Pancreas (tissue), 10 donors: ENCODE measurements at regions not wholly inside any gene's neighbourhood (a gene's known extent, or its start where the extent isn't known, plus 50 kb on each side); places are given as distances from the start of the nearest gene placed in this dataset.

Experiments used
- ATAC-seq, 4 donors: fragments of 200-7000 bp; cut with Tn5 transposase; one replicate each; pipeline versions ENCODE4 v1.8.0 to v1.9.1; 2020; ENCODE audit warnings: mild to moderate bottlenecking in 4 of 4, moderate library complexity in 4 of 4
- DNase-seq, 6 donors: peaks; one replicate each; pipeline ENCODE4 v3.0.0-alpha.2; 2020
- FAIRE-seq: peaks from 2 replicates; lab custom pipeline; 2012; peaks lifted over from hg19 to GRCh38; lab: Jason Lieb, UNC
- H3K27ac ChIP-seq, 4 donors: fragments of 200-600 bp; sonication (generic); 1 replicate in 3 of 4; 2 replicates in 1 of 4; pipeline versions ENCODE4 v1.5.0 to v1.8.0; 2020
- H3K27me3 ChIP-seq, 4 donors: fragments of 200-600 bp; one replicate each; pipeline ENCODE4 v1.8.0; 2021
- H3K36me3 ChIP-seq, 3 donors: fragments of 200-600 bp; sonication (generic) in 1 of 3; one replicate each; pipeline versions ENCODE4 v1.5.0 to v1.8.0; 2020 to 2021
- H3K4me1 ChIP-seq, 3 donors: fragments of 200-600 bp; one replicate each; pipeline ENCODE4 v1.8.0; 2021
- H3K4me3 ChIP-seq, 4 donors: fragments of 200-600 bp; sonication (generic) in 2 of 4; one replicate each; pipeline versions ENCODE4 v1.5.0 to v1.8.0; 2020 to 2021
- H3K9me3 ChIP-seq, 4 donors: fragments of 200-600 bp; one replicate each; pipeline ENCODE4 v1.8.0; 2021
- WGBS, 2 donors: extraction: QIAGEN DNeasy Blood & Tissue Kit; methylation state at CpG; one replicate each; pipeline ENCODE4 v1.1.7; 2013; 5-methylcytosine and 5-hydroxymethylcytosine counted together
- intact Hi-C, 3 donors: fragments of 100-400 bp; cut with DNase I; formaldehyde crosslinking; loops; one replicate each; pipeline versions ENCODE4 v1.11.1 to v1.14.2; 2022
- TF ChIP-seq, protein P1 (sequence below), 4 donors: fragments of 200-600 bp; sonication (generic) in 3 of 4; IDR thresholded peaks; one replicate each; pipeline versions ENCODE4 v1.5.0 to v1.8.0; 2021; ENCODE audit warnings: antibody characterized with exemption in 4 of 4
- donor health status: healthy with polysubstance abuse.
- donor health status: DM: no; HTN: no; CAD: no; lungs with moderate emphysema.
- donor health status: DM: no; HTN: no; CAD: no.
- donor health status: control.
- donor health status: control.
- donor health status: Bipolar disorder and iron deficiency.
- donor health status: DM: yes; HTN: yes; CAD: no.
- donor health status: DM: no; HTN: no; CAD: no.
- donor health status: DM: no; HTN: no; CAD: no.
- donor health status: DM: yes; HTN: yes; CAD: no.

DNA sequence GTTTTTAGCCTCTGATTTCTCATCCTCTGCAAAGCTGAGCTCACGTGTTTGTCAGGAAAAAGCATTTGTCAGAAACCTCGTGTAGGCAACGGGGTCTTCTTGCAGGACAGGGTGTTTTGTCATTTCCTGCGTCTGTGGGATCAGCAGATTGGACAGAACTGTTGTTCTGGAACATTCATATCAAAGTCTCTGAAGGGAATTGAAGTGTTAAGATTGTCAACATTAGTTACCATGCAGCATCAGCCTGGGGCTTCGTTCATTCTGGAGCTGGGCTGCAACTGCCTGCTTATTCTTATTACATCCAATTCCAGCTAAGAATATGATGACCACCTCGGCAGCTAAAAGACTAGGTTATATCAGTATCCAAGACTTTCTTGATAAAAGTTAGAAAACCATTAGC, 71.0 kb upstream of the RALGAPA2 start:
- Histone ChIP-seq H3K27ac (no peak overlapping the region), H3K4me1 (peaks cover 0 to 11% (median 0%) of the 10 kb centered on the region in 3 donors), H3K4me3 (no peak overlapping the region), H3K27me3 (no peaks in the 10 kb centered on the region), H3K9me3 (no peaks in the 10 kb centered on the region), H3K36me3 (no peaks in the 10 kb centered on the region)
- FAIRE-seq (no peak), DNase-seq (no peak), ATAC-seq (no peak)
- intact Hi-C loops, result no loop called here
- TF ChIP-seq, protein P1, sequence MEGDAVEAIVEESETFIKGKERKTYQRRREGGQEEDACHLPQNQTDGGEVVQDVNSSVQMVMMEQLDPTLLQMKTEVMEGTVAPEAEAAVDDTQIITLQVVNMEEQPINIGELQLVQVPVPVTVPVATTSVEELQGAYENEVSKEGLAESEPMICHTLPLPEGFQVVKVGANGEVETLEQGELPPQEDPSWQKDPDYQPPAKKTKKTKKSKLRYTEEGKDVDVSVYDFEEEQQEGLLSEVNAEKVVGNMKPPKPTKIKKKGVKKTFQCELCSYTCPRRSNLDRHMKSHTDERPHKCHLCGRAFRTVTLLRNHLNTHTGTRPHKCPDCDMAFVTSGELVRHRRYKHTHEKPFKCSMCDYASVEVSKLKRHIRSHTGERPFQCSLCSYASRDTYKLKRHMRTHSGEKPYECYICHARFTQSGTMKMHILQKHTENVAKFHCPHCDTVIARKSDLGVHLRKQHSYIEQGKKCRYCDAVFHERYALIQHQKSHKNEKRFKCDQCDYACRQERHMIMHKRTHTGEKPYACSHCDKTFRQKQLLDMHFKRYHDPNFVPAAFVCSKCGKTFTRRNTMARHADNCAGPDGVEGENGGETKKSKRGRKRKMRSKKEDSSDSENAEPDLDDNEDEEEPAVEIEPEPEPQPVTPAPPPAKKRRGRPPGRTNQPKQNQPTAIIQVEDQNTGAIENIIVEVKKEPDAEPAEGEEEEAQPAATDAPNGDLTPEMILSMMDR (IDR thresholded peaks at IDR 0.05), result no peak
- WGBS, 2 donors, result 60 to 62% methylated on average over 6 of the region's 6 CpGs

DNA sequence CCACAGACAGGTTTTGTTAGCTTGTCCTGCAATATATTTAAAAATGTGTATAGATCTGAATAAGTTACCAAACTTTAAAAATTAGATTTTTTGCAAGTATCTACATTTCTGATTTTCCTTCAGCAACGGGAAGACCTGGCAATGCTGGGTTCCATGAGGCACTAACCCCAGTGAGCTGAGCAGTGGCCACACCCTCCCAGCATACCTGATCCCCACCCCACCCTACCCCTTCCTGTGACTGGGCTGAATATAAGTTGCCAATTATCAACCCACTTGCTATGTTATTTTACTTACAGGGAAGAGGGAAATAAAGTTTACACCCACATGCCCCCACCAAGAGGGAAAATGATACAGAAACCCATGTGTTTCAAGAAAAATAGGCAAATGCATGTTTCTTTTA, 70.3 kb upstream of the RALGAPA2 start:
- no peak for DNase-seq
- ATAC-seq, result no peak
- Histone ChIP-seq H3K27me3 (no peaks in the 10 kb centered on the region), H3K4me1 (peaks cover 0 to 11% (median 0%) of the 10 kb centered on the region in 3 donors), H3K4me3 (no peak overlapping the region), H3K27ac (no peak overlapping the region), H3K9me3 (no peaks in the 10 kb centered on the region), H3K36me3 (no peaks in the 10 kb centered on the region)
- TF ChIP-seq, protein P1 (IDR thresholded peaks at IDR 0.05), result no peak
- FAIRE-seq, result no peak
- 32 to 47% methylated on average over 1 of the region's 1 CpG for WGBS, 2 donors
- intact Hi-C loops, result no loop called here

DNA sequence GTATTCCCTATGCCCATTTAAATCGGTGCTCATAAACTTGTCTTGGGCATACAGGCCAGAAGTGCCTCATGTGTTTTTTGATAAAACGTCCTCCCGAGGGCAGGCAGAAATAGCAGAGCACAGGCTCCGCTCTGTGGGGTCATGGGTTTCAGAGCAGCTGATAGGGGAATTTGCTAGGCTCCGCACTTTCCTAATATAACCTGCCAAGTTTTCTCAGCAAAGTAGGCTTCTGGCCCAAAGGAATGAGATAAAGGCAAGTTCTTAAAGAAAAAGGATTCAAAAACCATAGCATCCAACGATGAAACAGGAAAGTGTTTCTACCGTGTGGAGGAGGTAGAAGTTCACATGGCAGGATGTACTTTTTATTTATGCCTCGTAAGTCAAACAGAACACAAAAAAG, 69.8 kb upstream of the RALGAPA2 start:
- Histone ChIP-seq H3K4me3 (no peak overlapping the region), H3K27ac (no peak overlapping the region), H3K36me3 (no peaks in the 10 kb centered on the region), H3K27me3 (no peaks in the 10 kb centered on the region), H3K9me3 (no peaks in the 10 kb centered on the region), H3K4me1 (peaks cover 0 to 11% (median 0%) of the 10 kb centered on the region in 3 donors)
- no peak for DNase-seq
- no peak for FAIRE-seq
- TF ChIP-seq, protein P1 (IDR thresholded peaks at IDR 0.05), result no peak
- ATAC-seq, result peak; percentile 37 to 79 (median 48)
- 37 to 51% methylated on average over 8 of the region's 8 CpGs for WGBS, 2 donors
- intact Hi-C loops, result no loop called here

- Histone ChIP-seq H3K9me3 (no peaks in the 10 kb centered on the region), H3K4me1 (peaks cover 0 to 11% (median 0%) of the 10 kb centered on the region in 3 donors), H3K27ac (no peak overlapping the region), H3K36me3 (no peaks in the 10 kb centered on the region), H3K27me3 (no peaks in the 10 kb centered on the region), H3K4me3 (no peak overlapping the region)
- TF ChIP-seq, protein P1 (IDR thresholded peaks at IDR 0.05), result no peak
- no peak for ATAC-seq
- FAIRE-seq, result no peak
- intact Hi-C loops, result no loop called here
- DNase-seq, result no peak
- WGBS, 2 donors, result 92 to 93% methylated on average over 5 of the region's 5 CpGs
Measured at GRCh38 chr20:20781029-20781428, 68.6 kb upstream of the RALGAPA2 start.

- Histone ChIP-seq H3K4me1 (peaks cover 0 to 11% (median 0%) of the 10 kb centered on the region in 3 donors), H3K36me3 (no peaks in the 10 kb centered on the region), H3K27me3 (no peaks in the 10 kb centered on the region), H3K9me3 (no peaks in the 10 kb centered on the region), H3K4me3 (no peak overlapping the region), H3K27ac (peak overlapping the region in 1 of 4 donors; percentile 8)
- ATAC-seq (peak; percentile 92 to 95 (median 93)), DNase-seq (peak in 5 of 6 donors; percentile 32 to 70 (median 57)), FAIRE-seq (no peak)
- WGBS, 2 donors, result 46 to 48% methylated on average over 7 of the region's 7 CpGs
- intact Hi-C loops, result no loop called here
- TF ChIP-seq, protein P1 (IDR thresholded peaks at IDR 0.05), result no peak
Measured at GRCh38 chr20:20780127-20780824, 67.8 kb upstream of the RALGAPA2 start.
